ENCODE measurements at regions not wholly inside any gene's neighbourhood (a gene's known extent, or its start where the extent isn't known, plus 50 kb on each side); places are given as distances from the start of the nearest gene placed in this dataset.

GRCh38 chr20:37598100-37598543 is 70.4 kb upstream of the BLCAP start:
- DNase-seq, result no peak

GRCh38 chr20:37596890-37597536 is 69.3 kb upstream of the BLCAP start:
- DNase-seq, result no peak

DNA sequence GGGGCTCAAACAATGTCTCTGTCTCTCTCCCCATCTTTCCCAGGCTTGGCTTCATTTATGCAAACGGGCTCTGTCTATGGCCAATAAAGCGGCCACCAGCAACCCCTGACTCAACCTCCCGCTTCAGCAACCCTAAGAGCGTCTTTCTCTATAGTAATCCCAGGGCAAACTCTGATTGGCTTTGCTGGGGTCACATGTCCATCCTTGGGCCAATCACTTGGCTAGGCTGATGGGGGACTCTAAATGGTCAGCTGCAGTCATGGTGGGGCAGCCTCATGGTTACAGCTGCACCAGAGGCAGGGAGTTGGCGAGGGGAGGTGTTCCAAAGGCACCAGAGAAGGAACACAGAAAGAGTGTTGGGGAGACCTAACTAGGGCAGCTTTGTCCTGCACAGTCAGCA is 68.5 kb upstream of the BLCAP start:
- no peak for DNase-seq

- no peak for DNase-seq
Observed at GRCh38 chr20:37593710-37594109, 66.0 kb upstream of the BLCAP start.

GRCh38 chr20:37590938-37591490 is 63.3 kb upstream of the BLCAP start:
- DNase-seq, result no peak

DNA sequence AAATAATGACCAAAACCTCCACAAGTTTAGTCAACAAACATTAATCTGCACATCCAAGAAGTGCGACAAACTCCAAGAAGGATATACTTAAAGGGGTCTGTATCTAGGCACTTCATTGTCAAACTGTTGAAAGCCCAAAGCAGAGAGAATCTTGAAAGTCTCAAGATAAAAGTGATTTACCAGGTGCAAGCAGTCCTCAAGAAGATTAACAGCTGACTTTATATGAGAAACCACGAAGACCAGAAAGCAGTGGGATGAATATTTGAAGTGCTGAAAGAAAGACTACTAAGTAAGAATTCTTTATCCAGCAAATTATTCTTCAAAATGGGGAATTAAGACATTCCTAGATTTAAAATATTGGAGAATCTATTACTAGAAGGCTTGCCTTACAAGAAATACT is 58.4 kb upstream of the BLCAP start:
- no peak for DNase-seq

GRCh38 chr20:37584238-37584807 is 56.6 kb upstream of the BLCAP start:
- DNase-seq, result no peak

DNA sequence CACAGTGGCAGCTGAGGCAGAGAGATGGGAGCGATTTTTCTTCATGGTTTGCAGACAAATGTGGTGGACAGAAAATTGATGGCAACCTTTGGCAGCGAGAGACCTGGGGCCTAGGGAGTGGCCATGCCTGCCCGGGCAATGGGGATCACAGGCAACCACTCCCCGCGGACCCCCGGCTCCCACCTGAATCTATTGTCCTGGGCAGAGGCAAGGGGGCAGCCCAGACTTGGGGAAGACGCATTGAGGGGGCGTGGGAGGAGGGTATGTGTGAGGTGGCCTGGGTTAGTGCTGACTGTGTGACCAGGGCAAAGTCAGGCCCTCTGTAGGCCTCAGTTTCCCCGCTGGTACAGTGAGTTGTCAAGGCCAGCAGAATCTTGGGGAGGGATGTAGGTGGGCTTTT is 53.6 kb upstream of the BLCAP start:
- DNase-seq, result no peak

GRCh38 chr20:37580069-37580468 is 52.4 kb upstream of the BLCAP start:
- no peak for DNase-seq

DNA sequence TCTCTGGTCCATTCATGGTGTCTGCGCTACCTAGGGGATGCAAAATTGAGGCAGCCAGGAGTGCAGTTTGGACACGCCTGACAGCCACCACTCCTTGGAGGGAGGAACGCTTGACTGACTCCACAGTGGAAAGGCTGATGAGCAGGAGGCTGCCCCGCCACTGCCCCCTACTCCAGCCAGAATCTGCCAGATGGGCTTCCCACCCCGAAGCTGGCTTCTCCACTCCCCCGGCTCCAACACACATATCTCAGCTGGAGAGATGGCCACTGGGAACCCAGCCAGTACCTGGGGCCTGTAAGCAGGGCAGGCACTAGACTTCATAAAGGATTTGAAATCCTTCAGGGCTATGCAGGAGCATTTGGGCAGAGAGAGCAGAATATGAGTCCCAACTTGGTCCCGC is 51.4 kb upstream of the BLCAP start:
- no peak for DNase-seq

GRCh38 chr20:37577981-37578380 is 50.3 kb upstream of the BLCAP start:
- DNase-seq, result no peak
